ENCODE measurements at regions not wholly inside any gene's neighbourhood (a gene's known extent, or its start where the extent isn't known, plus 50 kb on each side); places are given as distances from the start of the nearest gene placed in this dataset.

DNA sequence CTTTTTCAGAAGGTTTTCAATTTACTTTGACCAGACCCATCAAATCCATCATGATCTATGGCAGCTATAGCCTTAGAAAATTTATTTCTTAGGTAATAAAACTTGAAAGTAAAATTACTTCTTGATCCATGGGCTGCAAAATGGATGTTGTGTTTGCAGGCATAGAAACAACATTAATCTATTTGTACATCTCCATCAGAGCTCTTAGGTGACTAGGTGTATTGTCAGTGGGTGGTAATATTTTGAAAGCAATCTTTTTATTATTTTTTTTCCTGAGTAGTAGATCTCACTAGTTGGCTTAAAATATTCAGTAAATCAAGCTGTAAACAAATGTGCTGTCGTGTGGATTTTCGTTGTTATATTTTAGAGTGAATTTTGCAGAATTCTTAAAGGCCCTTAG, 710.0 kb downstream of the SLITRK6 start:
- TF ChIP-seq FOXP2 (optimal IDR thresholded peaks at IDR 0.05; ENCODE audit: borderline replicate concordance, extremely low read depth, extremely low read length, insufficient read depth) (no peak), POLR2AphosphoS5 (IDR thresholded peaks at IDR 0.05; ENCODE audit: low read depth, low read length) (no peak)

DNA sequence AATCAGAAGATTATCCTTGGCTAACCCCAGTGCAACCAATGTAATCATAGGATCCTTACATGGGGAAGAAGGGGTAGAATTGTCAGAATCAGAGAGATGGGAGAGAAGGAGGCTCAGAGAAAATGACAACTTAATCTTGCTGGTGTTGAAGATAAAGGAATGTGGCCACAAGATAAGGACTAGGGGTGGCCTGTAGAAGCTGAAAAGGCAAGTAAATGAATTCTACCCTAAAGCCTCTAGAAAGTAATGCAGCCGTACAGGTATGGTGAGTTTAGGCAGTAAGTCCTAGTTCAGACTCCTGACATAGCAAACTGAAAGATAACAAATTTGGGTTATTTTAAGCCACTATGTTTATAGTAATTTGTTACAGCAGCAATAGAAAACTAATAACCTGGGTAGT, 718.5 kb downstream of the SLITRK6 start:
- TF ChIP-seq POLR2AphosphoS5 (IDR thresholded peaks at IDR 0.05; ENCODE audit: low read depth, low read length) (no peak), SIN3A (IDR thresholded peaks at IDR 0.05; ENCODE audit: borderline replicate concordance, insufficient read depth, low read length) (no peak), FOXP2 (optimal IDR thresholded peaks at IDR 0.05; ENCODE audit: borderline replicate concordance, extremely low read depth, extremely low read length, insufficient read depth) (no peak), TAF1 (IDR thresholded peaks at IDR 0.05; ENCODE audit: borderline replicate concordance, insufficient read depth, low read length) (no peak)
- TF ChIP-seq, protein P1, sequence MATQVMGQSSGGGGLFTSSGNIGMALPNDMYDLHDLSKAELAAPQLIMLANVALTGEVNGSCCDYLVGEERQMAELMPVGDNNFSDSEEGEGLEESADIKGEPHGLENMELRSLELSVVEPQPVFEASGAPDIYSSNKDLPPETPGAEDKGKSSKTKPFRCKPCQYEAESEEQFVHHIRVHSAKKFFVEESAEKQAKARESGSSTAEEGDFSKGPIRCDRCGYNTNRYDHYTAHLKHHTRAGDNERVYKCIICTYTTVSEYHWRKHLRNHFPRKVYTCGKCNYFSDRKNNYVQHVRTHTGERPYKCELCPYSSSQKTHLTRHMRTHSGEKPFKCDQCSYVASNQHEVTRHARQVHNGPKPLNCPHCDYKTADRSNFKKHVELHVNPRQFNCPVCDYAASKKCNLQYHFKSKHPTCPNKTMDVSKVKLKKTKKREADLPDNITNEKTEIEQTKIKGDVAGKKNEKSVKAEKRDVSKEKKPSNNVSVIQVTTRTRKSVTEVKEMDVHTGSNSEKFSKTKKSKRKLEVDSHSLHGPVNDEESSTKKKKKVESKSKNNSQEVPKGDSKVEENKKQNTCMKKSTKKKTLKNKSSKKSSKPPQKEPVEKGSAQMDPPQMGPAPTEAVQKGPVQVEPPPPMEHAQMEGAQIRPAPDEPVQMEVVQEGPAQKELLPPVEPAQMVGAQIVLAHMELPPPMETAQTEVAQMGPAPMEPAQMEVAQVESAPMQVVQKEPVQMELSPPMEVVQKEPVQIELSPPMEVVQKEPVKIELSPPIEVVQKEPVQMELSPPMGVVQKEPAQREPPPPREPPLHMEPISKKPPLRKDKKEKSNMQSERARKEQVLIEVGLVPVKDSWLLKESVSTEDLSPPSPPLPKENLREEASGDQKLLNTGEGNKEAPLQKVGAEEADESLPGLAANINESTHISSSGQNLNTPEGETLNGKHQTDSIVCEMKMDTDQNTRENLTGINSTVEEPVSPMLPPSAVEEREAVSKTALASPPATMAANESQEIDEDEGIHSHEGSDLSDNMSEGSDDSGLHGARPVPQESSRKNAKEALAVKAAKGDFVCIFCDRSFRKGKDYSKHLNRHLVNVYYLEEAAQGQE (IDR thresholded peaks at IDR 0.05; ENCODE audit: insufficient read depth in 1 of 2, low read depth in 2 of 2, low read length in 2 of 2), result no peak

DNA sequence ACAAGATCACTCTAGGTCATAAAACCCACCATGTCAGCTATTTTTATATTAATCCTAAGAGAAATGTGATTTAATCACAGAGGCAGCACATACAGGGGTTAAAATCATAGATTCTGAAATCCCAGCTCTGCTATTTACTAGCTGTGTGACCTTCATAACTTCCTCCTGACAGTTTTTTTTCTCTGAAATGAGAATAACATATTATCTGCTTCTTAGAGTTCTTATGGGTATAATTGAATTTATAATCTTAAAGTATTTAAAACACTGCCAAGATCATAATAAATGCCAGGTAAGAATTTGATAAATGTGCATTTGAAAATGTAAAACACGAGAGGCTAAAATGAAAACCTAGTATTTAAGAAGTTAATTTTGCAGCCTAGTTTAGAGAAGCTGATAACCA, 722.9 kb downstream of the SLITRK6 start:
- TF ChIP-seq TAF1 (IDR thresholded peaks at IDR 0.05; ENCODE audit: borderline replicate concordance, insufficient read depth, low read length) (no peak), FOXP2 (optimal IDR thresholded peaks at IDR 0.05; ENCODE audit: borderline replicate concordance, extremely low read depth, extremely low read length, insufficient read depth) (no peak), POLR2AphosphoS5 (IDR thresholded peaks at IDR 0.05; ENCODE audit: low read depth, low read length) (no peak)
- TF ChIP-seq, protein P1 (IDR thresholded peaks at IDR 0.05; ENCODE audit: insufficient read depth in 1 of 2, low read depth in 2 of 2, low read length in 2 of 2), result no peak

DNA sequence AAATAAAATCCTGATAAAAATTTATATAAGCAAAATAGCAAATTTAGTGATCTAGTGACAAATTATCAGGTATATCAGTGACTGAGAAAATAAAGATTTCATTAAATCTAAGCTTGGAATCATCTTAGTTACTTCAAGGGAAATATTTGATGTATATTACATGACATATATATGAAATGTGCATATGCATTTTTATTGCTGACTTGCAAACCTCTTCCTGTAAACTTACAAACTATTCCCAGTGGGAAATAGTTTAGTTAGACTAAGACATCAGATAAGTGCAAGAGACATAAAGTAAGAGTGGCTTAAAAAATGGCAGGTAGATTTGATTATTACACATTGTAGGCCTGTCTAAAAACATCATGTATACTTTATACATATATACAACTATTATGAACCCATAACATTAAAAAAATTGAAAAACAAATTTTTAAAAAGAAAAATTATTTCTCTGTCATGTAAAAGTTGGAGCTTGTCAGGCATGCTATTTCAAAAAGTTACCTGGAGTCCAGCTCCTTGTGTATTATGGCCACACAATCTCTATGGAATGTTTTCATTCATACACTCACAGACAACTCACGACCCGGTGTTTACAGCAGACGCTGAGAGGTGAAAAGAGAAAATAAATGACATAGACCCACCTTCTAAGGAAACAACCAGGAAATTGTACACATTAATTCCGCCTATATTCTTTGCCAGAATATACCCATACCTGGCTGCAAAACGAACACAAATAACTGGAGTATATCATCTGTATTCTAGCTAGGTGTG, 724.5 kb downstream of the SLITRK6 start:
- TF ChIP-seq TAF1 (IDR thresholded peaks at IDR 0.05; ENCODE audit: borderline replicate concordance, insufficient read depth, low read length), result no peak
- TF ChIP-seq, protein P1 (IDR thresholded peaks at IDR 0.05; ENCODE audit: insufficient read depth in 1 of 2, low read depth in 2 of 2, low read length in 2 of 2), result no peak
- no peak for TF ChIP-seq POLR2AphosphoS5 (IDR thresholded peaks at IDR 0.05; ENCODE audit: low read depth, low read length)
- no peak for TF ChIP-seq SIN3A (IDR thresholded peaks at IDR 0.05; ENCODE audit: borderline replicate concordance, insufficient read depth, low read length)
- no peak for TF ChIP-seq FOXP2 (optimal IDR thresholded peaks at IDR 0.05; ENCODE audit: borderline replicate concordance, extremely low read depth, extremely low read length, insufficient read depth)

DNA sequence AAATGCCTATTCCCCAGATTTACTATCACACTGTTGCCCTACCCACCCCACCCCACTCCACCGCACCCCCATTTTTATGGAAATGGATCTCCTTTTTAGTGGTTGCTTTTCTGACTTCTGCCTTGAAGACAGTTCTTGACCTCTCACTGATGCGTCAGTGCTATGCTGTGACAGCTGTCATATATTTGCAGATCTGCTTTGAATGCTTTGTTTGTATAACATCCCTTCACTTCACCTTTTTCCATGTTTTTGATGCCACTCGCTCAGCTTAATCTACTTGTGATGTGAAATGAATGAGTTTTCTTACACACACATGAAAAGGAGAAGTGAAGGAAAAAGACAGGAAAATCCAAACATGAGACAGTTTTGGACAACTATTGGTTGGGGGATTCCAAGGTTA, 731.0 kb downstream of the SLITRK6 start:
- TF ChIP-seq TAF1 (IDR thresholded peaks at IDR 0.05; ENCODE audit: borderline replicate concordance, insufficient read depth, low read length), result no peak
- TF ChIP-seq SIN3A (IDR thresholded peaks at IDR 0.05; ENCODE audit: borderline replicate concordance, insufficient read depth, low read length), result no peak
- TF ChIP-seq POLR2AphosphoS5 (IDR thresholded peaks at IDR 0.05; ENCODE audit: low read depth, low read length), result no peak
- TF ChIP-seq FOXP2 (optimal IDR thresholded peaks at IDR 0.05; ENCODE audit: borderline replicate concordance, extremely low read depth, extremely low read length, insufficient read depth), result no peak
- TF ChIP-seq, protein P1 (IDR thresholded peaks at IDR 0.05; ENCODE audit: insufficient read depth in 1 of 2, low read depth in 2 of 2, low read length in 2 of 2), result no peak
